Activated CD4-positive, alpha-beta T cell treated with anti-CD3 and anti-CD28 coated beads for 24 hours (primary cell): ENCODE measurements at regions not wholly inside any gene's neighbourhood (a gene's known extent, or its start where the extent isn't known, plus 50 kb on each side); places are given as distances from the start of the nearest gene placed in this dataset.

Experiments
- DNase-seq, 2 donors: peaks; one replicate each; pipeline ENCODE4 v3.0.0-alpha.2; 2020; ENCODE audit warnings: low read depth in 2 of 2

DNA sequence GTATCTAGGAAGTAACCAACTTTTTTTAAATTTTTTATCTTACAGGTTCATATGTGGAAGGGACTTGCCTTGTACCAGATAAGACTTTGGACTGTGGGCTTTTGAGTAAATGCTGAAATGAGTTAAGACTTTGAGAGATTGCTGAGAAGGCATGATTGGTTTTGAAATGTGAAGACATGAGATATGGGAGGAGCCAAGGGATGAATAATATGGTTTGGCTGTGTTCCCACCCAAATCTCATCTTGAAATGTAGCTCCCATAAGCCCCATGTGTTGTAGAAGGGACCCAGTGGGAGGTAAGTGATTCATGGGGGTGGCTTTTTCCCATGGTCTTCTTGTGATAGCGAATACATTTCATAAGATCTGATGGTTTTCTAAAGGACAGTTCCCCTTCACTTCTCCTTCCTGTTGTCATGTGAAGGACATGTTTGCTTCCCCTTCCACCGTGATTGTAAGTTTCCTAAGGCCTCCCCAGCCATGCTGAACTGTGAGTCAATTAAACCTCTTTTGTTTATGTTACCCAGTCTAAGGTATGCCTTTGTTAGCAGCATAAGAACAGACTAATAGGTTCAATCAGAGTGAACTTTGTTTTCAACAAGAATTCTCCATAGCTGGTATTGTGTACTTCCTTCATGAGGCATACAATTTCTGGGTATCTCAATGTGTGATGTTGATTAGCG lies 535.6 kb upstream of the MEF2C start:
- DNase-seq: no peak

DNA sequence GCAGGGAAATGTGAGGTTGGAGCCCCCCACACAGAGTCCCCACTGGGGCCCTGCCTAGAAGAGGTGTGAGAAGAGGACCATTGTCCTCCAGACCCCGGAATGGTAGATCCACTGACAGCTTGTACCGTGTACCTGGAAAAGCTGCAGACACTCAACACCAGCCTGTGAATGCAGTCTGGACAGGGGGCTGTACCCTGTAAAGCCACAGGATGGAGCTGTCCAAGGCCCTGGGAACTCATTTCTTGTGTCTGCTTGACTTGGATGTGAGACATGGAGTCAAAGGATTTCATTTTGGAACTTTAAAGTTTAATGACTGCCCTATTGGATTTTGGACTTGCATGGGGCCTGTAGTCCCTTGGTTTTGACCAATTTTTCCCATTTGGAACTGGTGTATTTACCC lies 535.0 kb upstream of the MEF2C start:
- no peak for DNase-seq

DNA sequence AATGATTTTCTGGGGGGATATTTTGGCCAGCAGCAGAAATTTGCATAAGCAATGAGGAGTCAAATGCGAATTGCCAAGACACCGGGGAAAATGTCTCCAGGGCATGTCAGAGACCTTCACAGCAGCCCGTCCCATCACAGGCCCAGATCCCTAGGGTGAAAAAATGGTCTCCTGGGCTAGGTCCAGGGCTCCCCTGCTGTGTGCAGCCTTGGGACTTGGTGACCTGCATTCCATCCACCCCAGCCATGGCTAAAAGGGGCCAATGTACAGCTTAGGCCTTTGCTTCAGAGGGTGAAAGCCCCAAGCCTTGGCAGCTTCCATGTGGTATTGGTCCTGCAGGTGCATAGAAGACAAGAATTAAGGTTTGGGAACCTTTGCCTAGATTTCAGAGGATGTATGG lies 534.5 kb upstream of the MEF2C start:
- DNase-seq: no peak

DNA sequence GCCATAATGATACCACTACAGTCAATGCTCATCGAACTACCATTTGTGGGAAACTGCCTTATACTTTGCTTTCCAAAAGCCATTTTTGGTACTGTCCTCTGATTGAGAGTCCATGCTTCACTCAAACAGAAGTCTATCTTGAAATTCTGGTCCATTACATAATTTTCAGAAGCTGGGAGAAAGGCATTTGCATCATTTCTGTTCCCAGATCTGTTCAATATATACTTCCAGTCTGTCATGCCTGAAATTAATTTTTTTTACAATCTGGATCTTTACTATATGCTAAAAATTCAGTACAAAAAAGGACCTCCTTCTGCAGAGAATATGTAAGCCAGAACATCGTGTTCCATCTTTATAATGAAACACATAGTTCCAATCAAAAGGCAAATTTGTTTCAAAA lies 528.9 kb upstream of the MEF2C start:
- DNase-seq: no peak

DNA sequence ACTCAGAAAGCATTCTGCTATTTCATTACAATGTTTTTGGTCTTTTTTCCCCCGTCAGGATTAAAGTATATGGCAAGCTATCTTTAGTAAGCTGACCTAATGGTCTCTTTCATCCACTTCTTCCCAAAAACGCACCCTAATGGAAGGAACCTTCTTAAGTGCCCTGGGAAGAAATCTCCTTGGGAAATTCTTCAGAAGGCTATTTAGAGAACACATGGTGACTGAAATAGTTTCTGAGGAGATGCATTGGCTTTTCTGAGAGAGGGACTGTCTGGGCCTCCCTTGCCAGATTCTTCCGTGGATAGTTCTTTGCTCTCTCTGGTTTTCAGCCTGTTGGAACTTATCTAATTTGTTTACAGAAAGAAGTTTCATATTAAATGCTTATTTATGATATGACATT lies 524.1 kb upstream of the MEF2C start:
- DNase-seq: no peak

DNA sequence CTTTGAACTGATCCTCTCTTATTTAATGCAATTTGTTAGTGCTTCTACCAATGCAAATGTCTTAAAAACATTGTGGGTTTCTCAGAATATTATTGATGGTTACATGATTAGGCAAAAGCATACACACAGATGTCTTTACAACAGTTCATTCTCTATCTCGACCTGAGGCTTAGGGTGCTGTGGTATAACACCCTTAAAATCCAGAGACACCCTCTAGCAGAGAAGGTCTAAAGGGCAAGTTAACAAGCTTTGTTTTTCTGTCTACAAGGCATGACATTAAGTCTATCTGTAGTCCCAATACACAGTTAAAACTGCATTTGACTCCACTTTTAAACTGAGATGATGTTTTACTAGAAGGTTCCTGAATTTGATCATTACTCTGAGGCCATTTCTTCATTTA lies 518.7 kb upstream of the MEF2C start:
- no peak for DNase-seq

DNA sequence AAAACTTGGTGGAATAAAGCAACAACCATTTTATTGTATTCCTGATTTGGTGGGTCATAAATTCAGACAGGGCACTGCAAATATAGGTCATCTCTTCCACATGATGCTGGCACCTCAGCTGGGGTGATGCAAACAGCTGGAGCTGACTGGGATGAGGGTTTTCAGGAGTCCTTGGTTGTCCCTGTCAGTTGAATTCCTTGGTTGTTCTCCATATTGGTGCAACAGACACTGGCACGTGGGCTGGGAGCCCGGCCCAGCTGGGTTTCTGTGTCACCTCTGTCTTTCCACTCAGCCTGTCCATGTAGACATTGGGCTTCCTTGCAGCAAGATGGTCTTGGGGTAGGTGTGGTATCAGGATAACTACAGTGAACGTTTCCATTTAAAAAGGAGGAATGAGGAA lies 518.0 kb upstream of the MEF2C start:
- DNase-seq: no peak

DNA sequence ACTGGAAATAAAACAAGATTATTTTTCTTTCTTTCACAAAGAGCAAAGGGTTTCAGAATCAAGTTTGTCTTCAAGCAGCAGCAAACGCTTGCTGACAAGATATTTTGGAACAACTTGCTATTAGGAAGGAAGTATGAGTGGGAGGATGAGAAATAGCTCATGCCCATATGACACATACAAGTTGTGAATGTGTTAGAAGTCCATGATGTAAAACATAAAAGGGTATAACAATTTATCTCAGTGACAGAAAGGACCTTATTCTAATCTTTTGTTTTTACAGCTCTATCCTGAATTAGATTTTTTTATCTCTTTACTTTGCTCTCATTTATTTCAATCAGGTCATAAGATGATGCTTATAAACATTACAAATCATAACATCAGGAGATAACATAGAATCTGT lies 516.6 kb upstream of the MEF2C start:
- no peak for DNase-seq

DNA sequence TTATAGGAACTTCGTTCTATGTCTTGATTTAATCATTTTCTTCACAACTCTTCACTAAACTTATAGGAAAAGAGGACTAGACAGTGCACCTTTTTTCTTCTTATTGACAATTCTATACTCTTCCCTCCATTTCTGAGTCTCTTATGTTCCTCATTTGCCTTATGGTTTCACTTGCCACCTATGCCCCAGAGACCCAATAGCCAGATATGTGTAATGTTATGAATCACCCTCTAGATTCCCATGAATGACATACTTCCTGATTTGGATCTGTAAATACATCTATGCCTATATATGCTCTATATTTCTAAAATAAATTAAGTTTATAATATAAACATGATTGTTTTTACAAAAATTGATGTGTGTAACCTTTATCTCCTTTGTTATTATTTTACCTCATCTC lies 514.1 kb upstream of the MEF2C start:
- DNase-seq: no peak

DNA sequence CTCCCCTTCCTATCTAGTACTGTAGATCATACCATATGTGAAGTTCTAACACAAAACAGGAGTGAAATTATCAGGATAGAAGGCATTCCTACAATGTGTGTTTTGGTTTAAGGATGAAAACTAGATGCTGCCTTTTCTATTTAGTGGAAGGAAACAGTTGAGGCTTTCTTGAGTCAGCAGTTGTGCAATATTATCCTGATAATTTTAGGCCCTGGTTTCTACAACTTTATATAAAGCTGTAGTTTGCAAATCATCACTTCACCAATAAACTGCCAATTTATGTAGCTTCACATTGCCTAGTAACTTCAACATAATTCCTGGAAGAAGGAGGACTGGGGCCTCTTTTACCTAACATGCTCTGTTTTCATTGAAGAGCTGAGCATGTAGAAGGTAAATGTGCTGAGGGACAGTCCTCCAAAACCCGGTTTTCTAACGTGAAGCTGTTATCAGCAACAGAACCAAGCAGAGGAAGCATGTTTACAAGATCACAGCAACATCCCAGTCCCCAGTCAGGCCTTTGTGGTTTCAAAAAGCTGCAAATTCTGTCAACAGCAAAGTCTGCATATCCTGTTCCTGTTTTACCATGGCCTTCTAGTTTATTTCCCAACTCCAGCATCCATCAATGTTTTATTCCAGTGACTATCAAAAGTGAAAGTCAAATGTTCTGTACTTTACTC lies 513.4 kb upstream of the MEF2C start:
- no peak for DNase-seq

DNA sequence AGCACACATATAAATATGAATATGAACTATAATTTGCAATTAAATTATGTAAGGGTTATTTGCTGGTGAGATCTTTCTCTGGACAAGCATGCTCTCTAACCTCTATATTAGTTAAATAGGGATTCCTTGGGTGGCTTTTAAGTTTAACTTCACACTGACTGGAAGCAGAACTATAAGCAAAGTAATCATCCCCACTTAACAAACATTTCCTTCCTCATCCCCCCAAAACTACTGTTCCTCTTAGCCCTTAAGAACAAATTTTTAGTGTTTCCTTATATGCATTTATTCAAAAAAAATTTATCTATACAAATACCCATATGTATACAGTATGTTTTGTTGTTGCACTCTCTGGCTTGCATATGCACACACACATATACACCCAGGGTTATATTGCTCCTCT lies 512.1 kb upstream of the MEF2C start:
- no peak for DNase-seq

DNA sequence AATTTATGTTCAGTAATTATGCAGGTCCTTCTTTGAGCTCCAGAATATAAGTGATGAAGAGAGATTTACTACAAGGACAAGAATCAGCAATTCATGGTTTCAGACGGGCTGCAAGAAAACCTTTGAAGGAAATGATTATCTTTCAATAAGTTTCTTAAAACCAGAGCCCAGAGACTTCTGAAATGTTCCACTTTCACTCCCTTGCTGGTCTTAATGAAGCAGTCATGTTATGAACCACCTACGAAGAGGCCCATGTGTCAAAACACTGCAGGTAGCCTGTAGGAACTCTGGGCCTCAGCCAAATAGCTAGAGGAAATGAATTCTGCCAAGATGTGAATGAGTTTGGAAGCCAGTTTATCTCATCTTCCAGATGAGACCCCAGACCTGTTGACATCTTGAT lies 505.9 kb upstream of the MEF2C start:
- no peak for DNase-seq

DNA sequence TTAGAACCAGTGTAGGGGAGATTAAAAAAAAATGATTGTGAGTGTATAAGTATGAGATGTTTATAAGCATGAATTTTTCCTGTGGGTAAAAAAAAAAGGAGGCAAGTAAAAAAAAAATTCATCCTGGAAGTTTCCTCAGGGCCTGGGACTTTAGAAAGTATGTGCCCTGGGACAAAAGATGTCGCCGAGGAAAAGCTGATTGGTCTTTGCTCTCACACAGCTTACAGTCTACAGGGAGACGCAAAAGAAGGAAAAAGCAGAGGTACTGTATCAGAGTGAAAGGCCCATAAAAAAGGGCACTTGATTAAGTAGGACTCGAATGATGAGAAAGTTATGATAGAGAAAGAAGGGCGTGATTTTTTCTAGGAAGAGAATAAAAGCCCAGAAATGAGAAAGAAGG lies 501.4 kb upstream of the MEF2C start:
- DNase-seq: no peak

DNA sequence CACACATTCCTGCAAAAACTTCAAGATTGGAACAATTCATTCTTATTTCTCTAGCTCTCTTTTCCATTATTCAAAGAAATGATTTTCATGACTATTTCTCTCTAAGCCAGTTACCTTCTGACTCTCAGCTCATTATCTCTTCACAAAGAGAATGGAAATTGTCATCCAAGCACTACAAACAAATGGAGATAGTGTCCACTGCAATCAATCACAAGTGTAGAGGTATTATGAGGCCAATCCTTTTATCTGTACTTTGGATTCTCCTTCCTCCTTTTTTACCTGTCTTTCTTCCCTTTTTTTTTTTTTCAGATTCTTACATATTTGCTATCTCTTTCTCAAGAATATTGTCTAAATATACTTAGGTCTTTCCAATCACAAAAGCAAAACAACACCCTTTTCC lies 497.7 kb upstream of the MEF2C start:
- no peak for DNase-seq

DNA sequence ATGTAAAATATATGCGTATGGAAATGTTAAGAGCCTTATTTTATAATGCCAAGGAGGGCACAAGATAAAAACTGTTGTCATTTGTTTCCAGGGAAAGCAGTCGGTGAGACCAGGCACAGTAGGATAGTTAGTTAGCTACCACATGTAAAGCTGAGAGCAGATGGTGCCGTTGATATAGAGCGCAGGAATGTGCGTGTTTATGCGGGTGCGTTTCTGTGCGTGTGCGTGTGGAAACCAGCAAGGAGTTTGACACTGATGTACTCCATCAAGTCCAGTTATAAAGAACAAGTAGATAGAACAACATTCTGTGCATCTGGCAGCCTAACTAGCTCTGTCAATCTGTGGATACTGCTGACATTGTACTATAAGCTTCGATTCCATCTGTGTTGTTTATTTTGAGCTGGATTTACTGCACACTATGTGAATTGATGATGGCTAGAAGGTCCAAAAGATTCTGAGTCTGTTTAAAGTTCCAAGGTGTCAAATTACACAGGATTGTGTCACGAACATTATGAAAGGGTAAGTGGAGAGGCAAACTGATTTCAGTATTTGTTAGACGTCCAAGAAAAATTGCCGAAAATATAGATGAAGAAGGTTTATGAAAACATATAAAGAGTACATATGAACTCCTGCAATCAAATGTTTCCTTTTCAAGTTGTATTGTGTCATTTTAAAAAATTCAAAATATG lies 494.9 kb upstream of the MEF2C start:
- DNase-seq: no peak

DNA sequence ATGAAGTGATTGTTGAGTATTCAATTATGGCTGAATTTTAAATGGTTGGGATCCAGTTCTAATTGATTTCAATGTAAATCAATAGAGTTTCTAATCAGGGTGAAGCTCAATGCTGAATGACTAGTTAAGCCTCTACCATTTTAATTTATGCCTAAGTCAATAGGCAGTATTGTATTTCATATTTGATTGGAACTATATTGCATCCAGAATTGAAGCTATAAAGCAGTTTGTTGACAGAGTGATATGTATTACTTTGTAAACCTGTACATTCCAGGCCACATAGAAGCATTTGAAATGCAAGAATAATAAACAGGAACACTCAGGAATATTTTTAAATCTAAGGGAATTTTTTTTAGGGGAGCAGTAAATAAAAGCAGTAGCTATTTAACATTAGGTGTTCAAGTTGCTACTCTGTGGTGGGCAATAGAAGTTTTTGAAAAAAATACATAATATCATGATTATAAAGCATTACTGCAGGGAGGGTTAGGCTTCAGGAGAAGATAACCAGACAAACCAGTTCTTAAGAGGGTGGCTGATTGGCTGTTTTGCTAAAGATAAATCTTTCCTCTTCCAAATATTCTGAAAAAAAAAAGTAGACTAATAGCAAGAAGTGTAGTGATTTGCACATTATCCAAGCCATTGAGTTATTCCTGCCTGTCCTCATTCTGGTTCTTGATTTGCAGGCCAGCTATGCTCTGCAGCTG lies 492.0 kb upstream of the MEF2C start:
- DNase-seq: no peak

DNA sequence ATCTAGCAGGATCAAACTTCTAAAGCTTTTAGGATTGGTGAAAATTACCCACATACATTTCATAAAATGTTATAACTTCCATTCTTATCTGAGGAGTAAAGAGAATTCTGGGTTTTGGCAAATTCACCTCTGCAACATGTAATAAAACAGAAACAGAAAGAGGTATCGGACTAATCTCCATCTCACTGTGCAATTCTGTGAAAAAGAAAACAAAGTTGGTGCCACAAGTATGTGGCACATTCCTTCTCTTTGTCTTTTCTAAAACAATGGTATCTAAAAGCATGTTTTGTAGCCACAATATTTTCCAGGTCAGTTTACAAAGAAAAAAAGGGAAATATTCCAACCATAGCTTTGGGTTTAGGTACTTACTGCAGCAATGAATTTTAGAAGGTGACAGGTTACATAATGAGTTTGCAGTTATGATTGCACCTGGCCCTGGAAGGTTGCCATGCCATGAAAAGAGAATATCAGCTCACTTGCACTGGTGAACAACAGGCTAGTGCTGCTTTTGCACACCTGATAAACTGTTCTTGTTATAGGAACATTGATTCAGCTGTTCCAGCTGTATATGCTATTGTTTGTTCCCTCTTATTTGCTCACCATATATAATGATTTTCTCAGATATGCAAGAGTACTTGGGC lies 491.3 kb upstream of the MEF2C start:
- DNase-seq: no peak

DNA sequence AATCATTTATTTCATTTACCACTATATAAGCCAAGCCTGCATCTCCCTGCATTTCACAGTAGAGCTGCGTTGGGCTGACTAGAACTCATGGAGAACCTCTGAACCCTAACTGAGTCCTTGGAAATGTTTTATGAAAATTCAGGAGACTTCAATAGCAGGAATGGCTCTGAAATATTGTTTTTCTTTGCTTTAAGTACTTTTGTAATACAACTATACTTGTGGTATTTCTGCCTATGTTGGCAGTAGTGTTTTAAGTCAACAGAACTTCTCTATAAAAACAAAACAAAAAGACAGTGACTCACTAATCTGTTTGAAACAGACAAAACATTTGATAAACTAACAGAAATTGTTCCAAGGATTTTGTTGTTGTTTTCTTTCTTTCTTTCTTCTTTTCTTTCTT lies 489.2 kb upstream of the MEF2C start:
- DNase-seq: no peak

DNA sequence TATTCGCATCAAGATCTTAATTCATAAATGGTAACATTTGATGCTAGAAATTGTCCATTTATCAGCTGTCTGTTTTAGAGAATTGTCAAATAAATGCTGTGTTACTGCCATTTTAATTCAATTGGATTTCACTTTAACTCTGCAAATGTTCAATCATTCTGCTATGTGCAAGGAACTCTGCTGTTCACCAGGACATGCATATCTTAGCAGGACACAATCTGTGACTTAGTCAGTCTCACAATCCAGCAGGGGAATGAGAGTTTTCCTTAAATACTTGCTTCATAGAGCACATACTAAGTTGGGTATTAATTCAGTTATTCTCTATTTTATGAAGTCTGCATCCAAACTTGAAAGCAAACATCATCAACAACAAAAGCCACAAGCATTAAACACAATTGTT lies 488.7 kb upstream of the MEF2C start:
- no peak for DNase-seq

DNA sequence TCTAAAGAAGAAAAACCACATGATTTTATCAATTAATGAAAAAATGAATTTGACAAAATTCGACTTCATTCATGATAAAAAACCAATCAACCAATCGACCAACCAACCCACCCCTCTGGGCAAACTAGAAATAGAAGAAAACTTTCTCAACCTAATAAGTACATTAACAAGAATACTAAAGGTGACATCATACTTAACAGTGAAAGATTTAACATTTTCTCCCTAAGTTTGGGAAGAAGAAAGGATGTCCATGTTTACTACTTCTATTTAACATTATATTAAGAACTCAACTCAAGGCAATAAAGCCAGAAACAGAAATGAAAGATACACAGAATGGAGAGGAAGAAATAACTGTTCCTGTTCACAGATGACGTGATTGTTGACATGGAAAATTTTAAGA lies 476.1 kb upstream of the MEF2C start:
- DNase-seq: no peak

DNA sequence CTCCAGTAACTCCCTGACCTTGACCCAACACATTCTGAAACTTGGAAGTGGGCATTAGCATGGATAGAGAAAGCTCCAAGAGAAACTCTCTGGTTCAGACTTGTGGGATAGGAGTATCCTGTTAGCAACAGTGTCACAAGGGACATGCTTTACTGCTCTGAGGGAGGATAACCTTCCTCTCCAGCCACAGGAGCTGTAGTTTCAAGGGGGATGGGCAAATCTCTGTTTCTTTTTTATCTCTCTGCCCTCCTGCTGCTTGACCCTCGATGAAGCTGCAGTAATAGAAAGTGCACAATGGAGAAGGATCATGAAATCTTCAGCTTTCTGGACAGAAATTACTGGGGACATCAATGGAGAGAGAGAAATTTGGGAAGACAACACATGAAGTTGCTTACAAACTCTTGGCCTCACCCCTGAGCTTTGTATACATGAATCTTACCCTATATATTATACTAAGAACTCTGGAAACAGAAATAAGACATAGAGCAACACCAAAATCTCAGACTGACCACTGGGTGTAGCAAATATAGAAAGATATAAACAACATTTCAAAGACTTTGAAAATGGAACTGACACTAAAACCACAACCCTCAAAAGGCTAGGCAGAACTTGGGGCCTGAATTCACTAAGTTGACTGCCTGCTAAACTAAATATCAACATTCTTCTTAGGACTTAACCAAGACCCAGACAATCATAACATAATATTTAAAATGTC lies 471.0 kb upstream of the MEF2C start:
- no peak for DNase-seq

DNA sequence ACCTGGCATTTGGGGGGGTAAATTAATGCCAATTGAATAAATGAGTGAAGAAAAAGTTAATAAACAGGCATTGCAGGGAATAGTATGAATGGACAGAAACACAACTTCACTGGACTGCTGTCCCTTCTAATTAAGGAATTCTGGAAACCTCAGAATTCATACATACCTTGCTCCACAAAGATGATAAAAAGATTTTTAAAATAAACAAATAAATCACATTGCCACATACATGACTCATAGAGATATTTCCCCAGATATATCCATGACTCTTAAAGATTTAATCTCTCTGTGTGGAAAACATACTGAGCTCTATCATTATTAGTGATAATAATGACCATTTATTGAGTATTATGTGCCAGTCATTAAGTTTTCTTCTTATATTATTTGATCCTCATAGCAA lies 469.0 kb upstream of the MEF2C start:
- no peak for DNase-seq
